Trophoblast cell (in vitro differentiated cells and primary cell): ENCODE measurements at regions not wholly inside any gene's neighbourhood (a gene's known extent, or its start where the extent isn't known, plus 50 kb on each side); places are given as distances from the start of the nearest gene placed in this dataset.

Source experiments
- DNase-seq, 2 donors: peaks; one replicate each; pipeline ENCODE4 v3.0.0-alpha.2; 2016
- H2AFZ ChIP-seq: 2 replicates; pipeline ENCODE4 v1.6.1; 2013; ENCODE audit warnings: low read length, moderate library complexity, mild to moderate bottlenecking; ENCODE audit not compliant: insufficient read depth, poor library complexity
- H2AK5ac ChIP-seq: 2 replicates; pipeline ENCODE4 v1.6.1; 2013; ENCODE audit warnings: mild to moderate bottlenecking, low read length
- H2BK120ac ChIP-seq: 2 replicates; pipeline ENCODE4 v1.6.1; 2013; ENCODE audit warnings: low read length, mild to moderate bottlenecking, moderate library complexity; ENCODE audit not compliant: insufficient read depth, poor library complexity
- H2BK12ac ChIP-seq: 2 replicates; pipeline ENCODE4 v1.6.1; 2013; ENCODE audit warnings: mild to moderate bottlenecking, low read length, moderate library complexity
- H2BK5ac ChIP-seq: 2 replicates; pipeline ENCODE4 v1.6.1; 2013; ENCODE audit warnings: low read length, low read depth, moderate library complexity, mild to moderate bottlenecking; ENCODE audit not compliant: poor library complexity
- H3K14ac ChIP-seq: 2 replicates; pipeline ENCODE4 v1.6.1; 2013; ENCODE audit warnings: mild to moderate bottlenecking, low read length
- H3K18ac ChIP-seq: 2 replicates; pipeline ENCODE4 v1.6.1; 2013; ENCODE audit warnings: mild to moderate bottlenecking, low read length
- H3K23ac ChIP-seq: 2 replicates; pipeline ENCODE4 v1.6.1; 2013; ENCODE audit warnings: low read length
- H3K27ac ChIP-seq: 2 replicates; pipeline ENCODE4 v1.5.1; 2013; ENCODE audit warnings: low read depth, mild to moderate bottlenecking, inconsistent platforms, low read length, moderate library complexity
- H3K27me3 ChIP-seq: 2 replicates; pipeline ENCODE4 v1.6.1; 2013; ENCODE audit warnings: inconsistent platforms, mild to moderate bottlenecking, low read length, moderate library complexity; ENCODE audit not compliant: insufficient read depth
- H3K36me3 ChIP-seq, 2 experiments: 1 replicate in 1 of 2; 2 replicates in 1 of 2; pipeline ENCODE4 v1.6.1; 2013; ENCODE audit warnings: low read length in 2 of 2, mild to moderate bottlenecking in 2 of 2, moderate library complexity in 1 of 2; ENCODE audit not compliant: insufficient read depth in 2 of 2, control insufficient read depth in 1 of 2
- H3K4ac ChIP-seq: 2 replicates; pipeline ENCODE4 v1.6.1; 2013; ENCODE audit warnings: low read depth, mild to moderate bottlenecking, low read length, moderate library complexity
- H3K4me1 ChIP-seq, 2 experiments: 1 replicate in 1 of 2; 2 replicates in 1 of 2; pipeline ENCODE4 v1.6.1; 2013; ENCODE audit warnings: low read length in 2 of 2, mild to moderate bottlenecking in 2 of 2, moderate library complexity in 1 of 2; ENCODE audit not compliant: insufficient read depth in 2 of 2, control insufficient read depth in 1 of 2
- H3K4me2 ChIP-seq: 2 replicates; pipeline ENCODE4 v1.6.1; 2013; ENCODE audit warnings: inconsistent platforms, mild to moderate bottlenecking, low read length, moderate library complexity
- H3K4me3 ChIP-seq: 2 replicates; pipeline ENCODE4 v1.5.1; 2013; ENCODE audit warnings: mild to moderate bottlenecking, low read depth, low read length, inconsistent platforms
- H3K79me1 ChIP-seq: one replicate; pipeline ENCODE4 v1.6.1; 2013; ENCODE audit warnings: low read length
- H3K79me2 ChIP-seq: 2 replicates; pipeline ENCODE4 v1.6.1; 2013; ENCODE audit warnings: low read length, mild to moderate bottlenecking; ENCODE audit not compliant: control insufficient read depth, insufficient read depth, poor library complexity
- H3K9ac ChIP-seq: 2 replicates; pipeline ENCODE4 v1.6.1; 2013; ENCODE audit warnings: mild to moderate bottlenecking, low read length
- H3K9me3 ChIP-seq: 2 replicates; pipeline ENCODE4 v1.6.1; 2013; ENCODE audit warnings: low read depth, mild to moderate bottlenecking, control low read depth, inconsistent platforms, low read length; ENCODE audit not compliant: insufficient read depth
- H4K12ac ChIP-seq: 2 replicates; pipeline ENCODE4 v1.6.1; 2013; ENCODE audit warnings: low read depth, mild to moderate bottlenecking, low read length, moderate library complexity
- H4K8ac ChIP-seq: 2 replicates; pipeline ENCODE4 v1.6.1; 2013; ENCODE audit warnings: low read depth, mild to moderate bottlenecking, low read length, moderate library complexity
- H4K91ac ChIP-seq: one replicate; pipeline ENCODE4 v1.6.1; 2013; ENCODE audit warnings: low read depth, mild to moderate bottlenecking, low read length, moderate library complexity
- WGBS: extraction: QIAGEN DNeasy Blood & Tissue Kit; methylation state at CpG from one replicate; pipeline ENCODE4 v1.1.7; 2013; ENCODE audit warnings: missing lambda C conversion rate; ENCODE audit not compliant: insufficient read length, insufficient coverage; ENCODE audit errors: extremely low coverage; 5-methylcytosine and 5-hydroxymethylcytosine counted together

- Histone ChIP-seq H3K27me3 (no peaks in the 10 kb centered on the region), H3K9ac (no peak overlapping the region), H2BK120ac (no peak overlapping the region), H3K4me3 (no peak overlapping the region), H4K12ac (no peak overlapping the region), H3K9me3 (peaks cover 3% of the 10 kb centered on the region), H2AFZ (no peak overlapping the region), H3K4me1 (no peaks in the 10 kb centered on the region), H3K4ac (no peak overlapping the region), H4K91ac (no peak overlapping the region), H3K18ac (no peak overlapping the region), H3K36me3 (no peaks in the 10 kb centered on the region), H3K23ac (no peak overlapping the region), H3K14ac (no peak overlapping the region), H4K8ac (no peak overlapping the region), H3K79me2 (no peaks in the 10 kb centered on the region), H2BK12ac (no peak overlapping the region), H3K27ac (no peak overlapping the region), H3K79me1 (no peaks in the 10 kb centered on the region), H2AK5ac (no peak overlapping the region), H2BK5ac (no peak overlapping the region), H3K4me2 (no peak overlapping the region)
- no CpG with 5 or more reads among the region's 6 CpGs for WGBS
- no peak for DNase-seq
Measured at GRCh38 chr7:68411742-68412141, 1186.5 kb upstream of the AUTS2 start.

DNA sequence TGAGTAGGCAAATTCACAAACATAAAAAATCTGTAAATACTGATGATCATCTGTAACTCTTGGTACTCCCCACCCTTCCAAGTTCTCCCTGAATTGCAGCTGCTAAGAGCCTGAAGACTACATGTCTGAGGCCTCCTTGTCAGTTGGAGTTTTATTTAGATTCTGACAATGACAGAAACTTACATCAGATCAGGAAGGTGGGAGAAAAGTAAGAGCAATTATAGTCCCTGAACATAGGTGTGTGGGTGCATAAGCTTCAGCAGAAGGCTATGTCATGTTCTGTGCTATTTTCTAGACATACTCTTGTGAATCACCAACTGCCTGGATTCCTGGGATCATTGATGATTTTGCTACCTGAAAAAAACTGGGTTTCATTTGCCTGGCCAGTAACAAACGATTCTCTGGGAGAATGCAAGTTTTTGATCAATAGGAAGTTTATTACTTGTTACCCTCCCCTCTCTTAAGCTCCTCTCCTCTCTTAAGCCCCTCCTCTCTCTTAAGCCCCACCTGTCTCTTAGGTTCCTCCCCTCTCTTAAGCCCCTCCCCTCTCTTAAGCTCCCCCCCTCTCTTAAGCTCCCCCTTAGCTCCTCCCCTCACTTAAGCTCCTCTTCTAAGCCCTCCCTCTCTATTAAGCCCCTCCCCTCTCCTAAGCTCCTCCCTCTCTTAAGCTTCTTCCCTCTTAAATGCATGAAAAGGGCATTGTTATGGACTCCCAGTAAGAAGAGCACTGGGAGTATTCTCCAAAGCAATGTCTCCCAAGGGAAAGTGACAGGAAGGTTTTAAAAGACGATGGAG lies 1183.4 kb upstream of the AUTS2 start:
- no peak overlapping the region for H2BK12ac ChIP-seq
- H3K4ac ChIP-seq = no peak overlapping the region
- H3K9me3 ChIP-seq = peaks cover 3% of the 10 kb centered on the region

DNA sequence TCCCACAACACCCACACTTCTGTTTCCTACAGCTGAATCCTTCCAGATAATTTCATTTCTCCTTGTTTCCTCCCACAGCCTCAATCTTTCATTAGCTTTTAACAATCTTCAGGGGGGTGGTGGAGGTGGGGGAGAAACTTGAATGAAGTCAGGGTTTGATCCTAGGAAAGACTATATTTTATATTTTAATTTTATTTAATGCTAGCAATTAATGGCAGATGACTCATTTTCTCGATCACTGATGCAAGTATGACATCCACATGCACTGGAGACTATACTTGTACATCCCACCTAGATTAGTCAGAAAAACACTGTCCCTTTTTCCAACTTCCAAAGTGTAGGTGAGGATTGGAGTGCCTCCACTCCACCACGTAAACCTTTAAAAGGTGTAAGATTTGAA lies 1181.3 kb upstream of the AUTS2 start:
- Histone ChIP-seq H3K79me1 (no peaks in the 10 kb centered on the region), H4K8ac (no peak overlapping the region), H3K14ac (no peak overlapping the region), H3K79me2 (no peaks in the 10 kb centered on the region), H3K23ac (no peak overlapping the region), H2AFZ (no peak overlapping the region), H2BK120ac (no peak overlapping the region), H3K4ac (no peak overlapping the region), H2AK5ac (no peak overlapping the region), H3K9me3 (peaks cover 3% of the 10 kb centered on the region), H3K9ac (no peak overlapping the region), H4K91ac (no peak overlapping the region), H3K27ac (no peak overlapping the region), H3K18ac (no peak overlapping the region), H3K27me3 (no peaks in the 10 kb centered on the region), H3K4me1 (no peaks in the 10 kb centered on the region), H2BK12ac (no peak overlapping the region), H2BK5ac (no peak overlapping the region), H3K36me3 (no peaks in the 10 kb centered on the region), H3K4me3 (no peak overlapping the region), H4K12ac (no peak overlapping the region), H3K4me2 (no peak overlapping the region)
- no peak for DNase-seq
- WGBS = no CpG with 5 or more reads among the region's 2 CpGs

More for the DNA sequence above, 1183.4 kb upstream of the AUTS2 start:
- Histone ChIP-seq H3K18ac (no peak overlapping the region), H2BK5ac (no peak overlapping the region), H3K36me3 (no peaks in the 10 kb centered on the region), H3K27ac (no peak overlapping the region), H2BK120ac (no peak overlapping the region), H2AK5ac (no peak overlapping the region), H3K4me1 (no peaks in the 10 kb centered on the region), H3K4me2 (no peak overlapping the region), H4K12ac (no peak overlapping the region), H4K8ac (no peak overlapping the region), H3K23ac (no peak overlapping the region), H3K14ac (no peak overlapping the region), H3K9ac (no peak overlapping the region), H3K27me3 (no peaks in the 10 kb centered on the region), H3K4me3 (no peak overlapping the region), H4K91ac (no peak overlapping the region), H3K79me1 (no peaks in the 10 kb centered on the region), H3K79me2 (no peaks in the 10 kb centered on the region), H2AFZ (no peak overlapping the region)
- no peak for DNase-seq
- no CpG with 5 or more reads among the region's 2 CpGs for WGBS

- H3K4me1 ChIP-seq = no peaks in the 10 kb centered on the region
- DNase-seq = no peak
- no peak overlapping the region for H4K8ac ChIP-seq
Measured at GRCh38 chr7:68417659-68418058, 1180.6 kb upstream of the AUTS2 start.

More at GRCh38 chr7:68417659-68418058, 1180.6 kb upstream of the AUTS2 start:
- H3K9me3 ChIP-seq = peaks cover 3% of the 10 kb centered on the region
- no peak overlapping the region for H4K91ac ChIP-seq
- H4K12ac ChIP-seq = no peak overlapping the region
- H2AFZ ChIP-seq = no peak overlapping the region
- H3K4me3 ChIP-seq = no peak overlapping the region
- no peak overlapping the region for H3K23ac ChIP-seq
- WGBS = no CpG with 5 or more reads among the region's 1 CpG
- no peaks in the 10 kb centered on the region for H3K79me2 ChIP-seq
- no peak overlapping the region for H3K4ac ChIP-seq
- no peak overlapping the region for H3K4me2 ChIP-seq
- H3K36me3 ChIP-seq = no peaks in the 10 kb centered on the region
- H2BK5ac ChIP-seq = no peak overlapping the region
- H2BK12ac ChIP-seq = no peak overlapping the region
- H3K79me1 ChIP-seq = no peaks in the 10 kb centered on the region
- H3K27me3 ChIP-seq = no peaks in the 10 kb centered on the region
- no peak overlapping the region for H2BK120ac ChIP-seq
- H3K9ac ChIP-seq = no peak overlapping the region
- H3K14ac ChIP-seq = no peak overlapping the region
- H2AK5ac ChIP-seq = no peak overlapping the region
- no peak overlapping the region for H3K27ac ChIP-seq
- H3K18ac ChIP-seq = no peak overlapping the region
